ENCODE measurements at regions not wholly inside any gene's neighbourhood (a gene's known extent, or its start where the extent isn't known, plus 50 kb on each side); places are given as distances from the start of the nearest gene placed in this dataset.
"Not testable (repeated sequence)": the region's sequence is repeated elsewhere in the genome, so short reads cannot be mapped to it uniquely, and the experiment has no call there.

- TF ChIP-seq CTCF (conservative IDR thresholded peaks at IDR 0.05; ENCODE audit: low read depth, low read length); EZH2phosphoT487 (IDR thresholded peaks at IDR 0.05; ENCODE audit: borderline replicate concordance, low read length): not testable (repeated sequence)
Measured at GRCh38 chrX:66107860-66108259, 56.2 kb upstream of the HEPH start.

All from PC-3 (cell line).